ENCODE measurements at regions not wholly inside any gene's neighbourhood (a gene's known extent, or its start where the extent isn't known, plus 50 kb on each side); places are given as distances from the start of the nearest gene placed in this dataset.

DNA sequence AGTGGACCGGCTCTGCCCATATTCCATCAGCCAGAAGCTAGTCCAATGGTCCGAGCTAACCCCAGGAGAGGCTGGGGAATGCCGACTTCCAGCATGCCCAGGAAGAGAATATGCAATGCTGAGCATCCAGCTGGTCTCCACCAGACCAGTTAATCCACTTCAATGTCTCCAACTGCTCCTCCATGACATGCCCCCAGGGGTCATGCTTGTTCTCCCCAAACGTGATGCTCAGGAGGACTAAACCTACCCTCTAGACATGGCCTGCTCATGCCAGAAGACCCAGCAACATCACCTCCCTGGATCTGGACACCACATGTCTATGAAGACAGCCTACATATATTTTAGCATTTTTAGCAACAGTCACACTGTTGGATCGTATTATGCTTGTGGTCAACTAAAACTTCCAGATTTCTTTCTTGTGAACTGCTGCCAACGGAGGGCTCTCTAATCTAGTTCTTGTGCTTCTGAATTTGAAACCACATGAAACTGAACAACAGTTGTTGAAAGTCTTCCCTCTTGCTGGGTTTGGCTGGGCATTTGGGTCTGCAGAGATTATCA lies 245.1 kb downstream of the SOX9 start:
- H3K4me3 Mint-ChIP-seq = no peak overlapping the region
- Histone ChIP-seq H3K9me3 (no peaks in the 10 kb centered on the region), H3K27me3 (replicated peaks in 1 of 2; ENCODE audit: control insufficient read depth in 2 of 2, extremely low read depth in 1 of 2, insufficient read depth in 2 of 2, low read length in 1 of 2) (peaks cover 0 to 11% of the 10 kb centered on the region in 2 experiments), H3K27ac (ENCODE audit: low read length) (no peak overlapping the region), H3K36me3 (ENCODE audit: control insufficient read depth in 2 of 2, extremely low read depth in 1 of 2, insufficient read depth in 1 of 2, low read length in 1 of 2) (no peaks in the 10 kb centered on the region), H3K4me1 (ENCODE audit: control insufficient read depth in 1 of 2, extremely low read depth in 1 of 2, insufficient read depth in 2 of 2, low read length in 2 of 2) (no peaks in the 10 kb centered on the region), H3K4me3 (ENCODE audit: control insufficient read depth in 1 of 2, extremely low read depth in 1 of 2, low read length in 1 of 2) (no peak overlapping the region)
- no peak overlapping the region for H3K27ac Mint-ChIP-seq
- DNase-seq (no peak), ATAC-seq (replicated peaks in 1 of 4) (no peak)
- 49% methylated on average over 5 of the region's 6 CpGs for whole genome bisulfite sequencing (ENCODE audit: insufficient coverage)
- H3K27me3 Mint-ChIP-seq = peaks cover 4 to 6% of the 10 kb centered on the region in 2 donors
- peaks cover 0 to 3% (median 0%) of the 10 kb centered on the region in 3 donors for H3K9me3 Mint-ChIP-seq
- ChIA-PET CTCF (no interaction called here), POLR2A (no interaction called here)
- H3K4me1 Mint-ChIP-seq = no peaks in the 10 kb centered on the region
- no peaks in the 10 kb centered on the region for H3K36me3 Mint-ChIP-seq

DNA sequence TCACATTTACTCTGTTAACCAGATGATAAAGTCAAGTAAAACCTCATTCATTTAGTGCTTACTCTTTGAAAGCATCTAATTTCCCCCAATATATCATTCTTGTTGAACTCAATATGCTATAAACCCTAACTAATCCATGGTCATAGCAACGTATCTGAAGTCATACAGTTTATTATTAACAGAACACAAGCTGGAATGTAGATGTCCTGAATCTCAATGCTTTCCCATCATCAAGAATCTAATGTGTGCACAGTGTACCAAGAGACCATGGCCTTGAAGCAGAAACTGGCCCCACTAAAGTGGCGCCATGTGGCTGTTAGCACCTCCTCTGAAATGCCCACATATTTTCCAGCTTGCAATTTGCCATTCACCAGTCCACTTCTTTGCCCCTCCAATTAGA lies 245.8 kb downstream of the SOX9 start:
- H3K4me3 ChIP-seq (ENCODE audit: control insufficient read depth in 1 of 2, extremely low read depth in 1 of 2, low read length in 1 of 2) = no peak overlapping the region
- H3K4me1 Mint-ChIP-seq = no peaks in the 10 kb centered on the region
- no peak overlapping the region for H3K27ac Mint-ChIP-seq
- H3K4me3 Mint-ChIP-seq = no peak overlapping the region
- H3K9me3 ChIP-seq = no peaks in the 10 kb centered on the region
- no peak for DNase-seq
- no peaks in the 10 kb centered on the region for H3K36me3 Mint-ChIP-seq
- peaks cover 0 to 3% (median 0%) of the 10 kb centered on the region in 3 donors for H3K9me3 Mint-ChIP-seq
- H3K27me3 ChIP-seq (replicated peaks in 1 of 2; ENCODE audit: control insufficient read depth in 2 of 2, extremely low read depth in 1 of 2, insufficient read depth in 2 of 2, low read length in 1 of 2) = peaks cover 0 to 11% of the 10 kb centered on the region in 2 experiments
- H3K36me3 ChIP-seq (ENCODE audit: control insufficient read depth in 2 of 2, extremely low read depth in 1 of 2, insufficient read depth in 1 of 2, low read length in 1 of 2) = no peaks in the 10 kb centered on the region
- H3K27ac ChIP-seq (ENCODE audit: low read length) = no peak overlapping the region
- ATAC-seq (replicated peaks in 1 of 4) = no peak
- H3K4me1 ChIP-seq (ENCODE audit: control insufficient read depth in 1 of 2, extremely low read depth in 1 of 2, insufficient read depth in 2 of 2, low read length in 2 of 2) = no peaks in the 10 kb centered on the region
- CTCF ChIA-PET = no interaction called here
- POLR2A ChIA-PET = no interaction called here
- no CpG with 5 or more reads among the region's 2 CpGs for WGBS (ENCODE audit: insufficient coverage)
- H3K27me3 Mint-ChIP-seq = peaks cover 4 to 6% of the 10 kb centered on the region in 2 donors

- ATAC-seq (replicated peaks in 1 of 4) (no peak), DNase-seq (no peak)
- Mint-ChIP-seq H3K9me3 (peaks cover 0 to 3% (median 0%) of the 10 kb centered on the region in 3 donors), H3K27me3 (peaks cover 0 to 3% of the 10 kb centered on the region in 2 donors), H3K4me1 (no peaks in the 10 kb centered on the region), H3K4me3 (no peak overlapping the region), H3K36me3 (no peaks in the 10 kb centered on the region), H3K27ac (no peak overlapping the region)
- ChIA-PET POLR2A (no interaction called here), CTCF (no interaction called here)
- Histone ChIP-seq H3K27ac (ENCODE audit: low read length) (no peak overlapping the region), H3K36me3 (ENCODE audit: control insufficient read depth in 2 of 2, extremely low read depth in 1 of 2, insufficient read depth in 1 of 2, low read length in 1 of 2) (no peaks in the 10 kb centered on the region), H3K4me3 (ENCODE audit: control insufficient read depth in 1 of 2, extremely low read depth in 1 of 2, low read length in 1 of 2) (no peak overlapping the region), H3K9me3 (no peaks in the 10 kb centered on the region), H3K4me1 (ENCODE audit: control insufficient read depth in 1 of 2, extremely low read depth in 1 of 2, insufficient read depth in 2 of 2, low read length in 2 of 2) (no peaks in the 10 kb centered on the region), H3K27me3 (replicated peaks in 1 of 2; ENCODE audit: control insufficient read depth in 2 of 2, extremely low read depth in 1 of 2, insufficient read depth in 2 of 2, low read length in 1 of 2) (peaks cover 0 to 9% of the 10 kb centered on the region in 2 experiments)
- 80% methylated on average over 1 of the region's 4 CpGs for WGBS (ENCODE audit: insufficient coverage)
These were observed 247.4 kb downstream of the SOX9 start for GRCh38 chr17:72368191-72368590.

DNA sequence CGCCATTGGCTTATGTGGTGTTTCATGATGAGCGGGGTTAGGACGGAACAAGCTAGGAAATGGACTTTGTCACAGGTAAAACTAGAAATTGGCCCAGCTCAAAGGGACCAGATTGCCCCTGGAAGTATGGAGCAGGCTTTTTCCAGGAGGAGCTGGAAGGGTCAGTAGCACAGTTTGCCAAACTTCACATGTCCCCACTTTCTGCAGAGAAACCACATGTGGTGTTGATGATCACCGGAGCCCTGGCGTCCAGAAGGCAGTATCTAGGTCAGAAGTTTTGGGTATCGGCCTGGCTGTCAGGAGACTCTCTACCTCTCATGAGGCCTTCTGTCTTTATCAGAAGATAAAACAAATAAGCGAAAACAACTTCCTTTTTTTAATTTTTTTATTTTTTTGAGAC lies 248.5 kb downstream of the SOX9 start:
- H3K27me3 Mint-ChIP-seq = no peaks in the 10 kb centered on the region
- no peak overlapping the region for H3K4me3 ChIP-seq (ENCODE audit: control insufficient read depth in 1 of 2, extremely low read depth in 1 of 2, low read length in 1 of 2)
- peaks cover 0 to 3% (median 0%) of the 10 kb centered on the region in 3 donors for H3K9me3 Mint-ChIP-seq
- H3K4me3 Mint-ChIP-seq = no peak overlapping the region
- ChIA-PET CTCF (no interaction called here), POLR2A (no interaction called here)
- DNase-seq = no peak
- H3K36me3 Mint-ChIP-seq = no peaks in the 10 kb centered on the region
- ATAC-seq (replicated peaks in 1 of 4) = no peak
- H3K4me1 Mint-ChIP-seq = no peaks in the 10 kb centered on the region
- WGBS (ENCODE audit: insufficient coverage) = 98% methylated on average over 5 of the region's 7 CpGs
- H3K27me3 ChIP-seq (replicated peaks in 1 of 2; ENCODE audit: control insufficient read depth in 2 of 2, extremely low read depth in 1 of 2, insufficient read depth in 2 of 2, low read length in 1 of 2) = peaks cover 0 to 2% of the 10 kb centered on the region in 2 experiments
- H3K27ac Mint-ChIP-seq = no peak overlapping the region
- H3K36me3 ChIP-seq (ENCODE audit: control insufficient read depth in 2 of 2, extremely low read depth in 1 of 2, insufficient read depth in 1 of 2, low read length in 1 of 2) = no peaks in the 10 kb centered on the region
- H3K27ac ChIP-seq (ENCODE audit: low read length) = no peak overlapping the region
- H3K9me3 ChIP-seq = no peaks in the 10 kb centered on the region
- H3K4me1 ChIP-seq (ENCODE audit: control insufficient read depth in 1 of 2, extremely low read depth in 1 of 2, insufficient read depth in 2 of 2, low read length in 2 of 2) = no peaks in the 10 kb centered on the region

- peaks cover 0 to 3% (median 0%) of the 10 kb centered on the region in 3 donors for H3K9me3 Mint-ChIP-seq
- H3K27ac ChIP-seq (ENCODE audit: low read length) = no peak overlapping the region
- H3K4me1 ChIP-seq (ENCODE audit: control insufficient read depth in 1 of 2, extremely low read depth in 1 of 2, insufficient read depth in 2 of 2, low read length in 2 of 2) = no peaks in the 10 kb centered on the region
- no peaks in the 10 kb centered on the region for H3K36me3 ChIP-seq (ENCODE audit: control insufficient read depth in 2 of 2, extremely low read depth in 1 of 2, insufficient read depth in 1 of 2, low read length in 1 of 2)
- H3K36me3 Mint-ChIP-seq = no peaks in the 10 kb centered on the region
- 71% methylated on average over 1 of the region's 4 CpGs for WGBS (ENCODE audit: insufficient coverage)
- ATAC-seq (replicated peaks in 1 of 4) (no peak), DNase-seq (no peak)
- ChIA-PET POLR2A (no interaction called here), CTCF (no interaction called here)
- no peaks in the 10 kb centered on the region for H3K4me1 Mint-ChIP-seq
- peaks cover 0 to 2% of the 10 kb centered on the region in 2 experiments for H3K27me3 ChIP-seq (replicated peaks in 1 of 2; ENCODE audit: control insufficient read depth in 2 of 2, extremely low read depth in 1 of 2, insufficient read depth in 2 of 2, low read length in 1 of 2)
- no peaks in the 10 kb centered on the region for H3K9me3 ChIP-seq
- no peak overlapping the region for H3K4me3 ChIP-seq (ENCODE audit: control insufficient read depth in 1 of 2, extremely low read depth in 1 of 2, low read length in 1 of 2)
- no peak overlapping the region for H3K4me3 Mint-ChIP-seq
- H3K27me3 Mint-ChIP-seq = no peaks in the 10 kb centered on the region
- H3K27ac Mint-ChIP-seq = no peak overlapping the region
These were observed 250.0 kb downstream of the SOX9 start for GRCh38 chr17:72370819-72371218.

DNA sequence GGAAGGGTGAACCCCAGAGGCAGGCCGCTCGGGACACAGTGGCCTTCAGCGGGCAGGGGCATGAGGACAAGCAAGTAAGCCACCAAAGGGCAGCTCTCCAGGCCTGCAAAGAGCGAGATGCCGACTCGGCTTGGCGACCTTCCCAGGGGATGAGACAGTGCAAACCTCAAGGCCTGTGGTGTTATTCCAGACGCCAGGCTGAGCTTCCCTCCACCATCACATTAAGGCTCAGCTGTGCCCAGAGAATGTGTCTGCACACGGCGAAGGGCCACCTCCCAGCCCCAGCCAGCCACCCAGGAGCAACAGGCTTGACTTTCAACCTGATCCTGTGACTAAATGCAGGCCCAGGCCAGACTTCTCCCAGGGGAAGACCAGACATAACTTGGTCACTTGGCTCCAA lies 251.4 kb downstream of the SOX9 start:
- no peak overlapping the region for H3K27ac ChIP-seq (ENCODE audit: low read length)
- Mint-ChIP-seq H3K9me3 (peaks cover 0 to 3% (median 0%) of the 10 kb centered on the region in 3 donors), H3K27me3 (peaks cover 2 to 3% of the 10 kb centered on the region in 2 donors), H3K27ac (no peak overlapping the region), H3K4me3 (no peak overlapping the region), H3K36me3 (no peaks in the 10 kb centered on the region), H3K4me1 (no peaks in the 10 kb centered on the region)
- H3K9me3 ChIP-seq = no peaks in the 10 kb centered on the region
- POLR2A ChIA-PET = no interaction called here
- CTCF ChIA-PET = no interaction called here
- ATAC-seq (replicated peaks in 1 of 4) (no peak), DNase-seq (no peak)
- 87% methylated on average over 10 of the region's 10 CpGs for WGBS (ENCODE audit: insufficient coverage)
- H3K27me3 ChIP-seq (replicated peaks in 1 of 2; ENCODE audit: control insufficient read depth in 2 of 2, extremely low read depth in 1 of 2, insufficient read depth in 2 of 2, low read length in 1 of 2) = peaks cover 0 to 3% of the 10 kb centered on the region in 2 experiments
- no peak overlapping the region for H3K4me3 ChIP-seq (ENCODE audit: control insufficient read depth in 1 of 2, extremely low read depth in 1 of 2, low read length in 1 of 2)
- no peaks in the 10 kb centered on the region for H3K36me3 ChIP-seq (ENCODE audit: control insufficient read depth in 2 of 2, extremely low read depth in 1 of 2, insufficient read depth in 1 of 2, low read length in 1 of 2)
- H3K4me1 ChIP-seq (ENCODE audit: control insufficient read depth in 1 of 2, extremely low read depth in 1 of 2, insufficient read depth in 2 of 2, low read length in 2 of 2) = no peaks in the 10 kb centered on the region
